ENCODE measurements at regions not wholly inside any gene's neighbourhood (a gene's known extent, or its start where the extent isn't known, plus 50 kb on each side); places are given as distances from the start of the nearest gene placed in this dataset.

DNA sequence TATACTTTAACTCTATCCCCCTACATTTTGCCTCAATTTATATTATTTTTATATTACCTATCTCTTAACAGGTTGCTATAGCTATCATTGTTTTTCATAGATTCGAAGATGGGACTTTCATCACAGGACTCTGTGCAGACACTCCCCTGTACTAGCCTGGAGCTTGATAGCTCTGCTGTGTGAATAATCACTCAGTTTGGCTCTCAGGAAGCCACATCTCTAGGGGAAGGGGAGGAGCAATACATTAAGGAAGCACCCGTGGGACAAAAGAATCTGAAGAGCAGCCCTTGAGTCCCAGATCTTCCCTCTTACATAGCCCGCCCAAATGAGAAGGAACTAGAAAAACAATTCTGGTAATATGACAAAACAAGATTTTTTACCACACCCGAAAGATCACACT lies 114.3 kb upstream of the FXR1 start:
- no peak overlapping the region for H3K4me3 Mint-ChIP-seq
- ATAC-seq (no peak), DNase-seq (no peak)
- POLR2A ChIA-PET, result no interaction called here
- H3K27me3 Mint-ChIP-seq (ENCODE audit: low read depth), result no peaks in the 10 kb centered on the region
- H3K27ac Mint-ChIP-seq, result no peak overlapping the region
- no peaks in the 10 kb centered on the region for H3K4me1 Mint-ChIP-seq (ENCODE audit: low read depth)
- no peaks in the 10 kb centered on the region for H3K9me3 Mint-ChIP-seq (ENCODE audit: insufficient read depth)
- H3K36me3 Mint-ChIP-seq (ENCODE audit: low read depth), result no peaks in the 10 kb centered on the region
- CTCF ChIA-PET, result no interaction called here

DNA sequence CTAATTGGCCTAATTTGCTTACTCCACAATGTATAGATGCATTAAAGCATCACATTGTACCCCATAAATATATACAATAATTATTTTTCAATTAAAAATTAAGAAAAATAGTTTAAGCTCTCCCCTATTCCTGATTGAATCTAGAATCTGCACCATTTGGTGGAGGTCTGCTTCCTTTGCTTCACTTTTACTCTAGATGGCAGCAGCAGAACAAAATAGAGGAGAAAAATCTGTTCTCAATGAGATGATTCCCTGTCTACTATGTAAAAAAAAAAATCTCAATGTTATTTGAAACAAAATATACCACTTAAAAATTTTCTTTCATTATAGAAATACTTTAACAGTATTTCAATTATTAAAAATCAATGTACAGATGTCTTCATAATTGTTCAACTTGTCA lies 109.6 kb upstream of the FXR1 start:
- ChIA-PET CTCF (no interaction called here), POLR2A (no interaction called here)
- no peak overlapping the region for H3K27ac Mint-ChIP-seq
- no peak overlapping the region for H3K4me3 Mint-ChIP-seq
- H3K36me3 Mint-ChIP-seq (ENCODE audit: low read depth), result no peaks in the 10 kb centered on the region
- H3K27me3 Mint-ChIP-seq (ENCODE audit: low read depth), result peaks cover 3% of the 10 kb centered on the region
- H3K9me3 Mint-ChIP-seq (ENCODE audit: insufficient read depth), result no peaks in the 10 kb centered on the region
- no peak for DNase-seq
- ATAC-seq, result no peak
- H3K4me1 Mint-ChIP-seq (ENCODE audit: low read depth), result no peaks in the 10 kb centered on the region

DNA sequence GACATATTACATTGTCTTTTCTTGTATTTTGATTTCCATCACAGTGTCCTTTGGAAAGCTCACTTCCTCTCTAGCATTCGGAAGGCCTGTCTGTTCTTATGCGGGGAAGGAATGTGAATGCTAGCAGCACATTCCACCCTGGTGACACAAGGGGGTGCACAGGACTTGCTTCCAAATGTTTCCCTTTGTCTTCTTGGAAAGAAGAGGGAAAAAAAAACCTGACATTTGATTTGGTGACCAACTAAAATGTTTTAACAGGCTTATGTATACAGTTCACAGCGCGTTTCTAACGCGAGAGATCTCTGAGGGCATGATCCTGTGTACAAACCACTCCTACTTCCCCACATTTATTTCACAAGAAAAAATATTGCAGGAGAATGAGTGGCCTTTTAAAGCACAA lies 107.6 kb upstream of the FXR1 start:
- DNase-seq (no peak), ATAC-seq (no peak)
- ChIA-PET POLR2A (no interaction called here), CTCF (no interaction called here)
- H3K36me3 Mint-ChIP-seq (ENCODE audit: low read depth), result no peaks in the 10 kb centered on the region
- no peak overlapping the region for H3K27ac Mint-ChIP-seq
- no peak overlapping the region for H3K4me3 Mint-ChIP-seq
- H3K9me3 Mint-ChIP-seq (ENCODE audit: insufficient read depth), result no peaks in the 10 kb centered on the region
- H3K27me3 Mint-ChIP-seq (ENCODE audit: low read depth), result peaks cover 3% of the 10 kb centered on the region
- H3K4me1 Mint-ChIP-seq (ENCODE audit: low read depth), result no peaks in the 10 kb centered on the region

DNA sequence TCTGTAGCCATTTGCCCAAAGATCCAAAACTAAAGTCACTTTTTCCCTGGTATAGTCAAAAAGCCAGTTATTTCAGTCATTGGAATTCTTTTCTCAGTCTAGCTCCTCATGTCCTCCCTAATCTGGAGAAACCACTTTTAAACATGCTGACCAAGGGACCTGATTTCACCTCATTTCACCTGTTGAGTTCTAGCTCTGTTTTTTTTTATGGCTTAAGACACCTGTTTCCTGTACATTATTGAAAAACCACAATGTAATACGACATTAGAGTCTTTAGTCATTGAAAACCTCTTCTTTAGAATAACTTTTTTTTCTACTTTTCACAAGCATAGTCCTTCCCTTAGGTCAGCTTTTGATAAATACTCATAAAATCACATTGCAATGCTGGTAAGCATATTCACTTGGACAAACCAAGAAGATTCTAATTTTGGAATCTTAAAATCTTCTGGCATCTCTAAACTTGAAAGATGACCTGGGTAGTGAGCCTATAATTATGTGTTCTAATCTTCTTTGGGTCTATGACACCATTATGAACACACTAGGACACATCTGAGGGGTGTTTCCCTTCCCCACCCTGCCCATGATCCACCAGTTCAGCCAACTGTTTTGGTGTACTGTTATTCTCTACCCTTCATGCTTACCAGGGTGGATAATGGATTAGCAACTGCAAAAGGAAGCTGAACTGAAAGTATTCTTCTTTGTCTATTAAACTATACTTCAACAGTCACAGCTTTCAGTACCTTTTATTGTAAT lies 103.5 kb upstream of the FXR1 start:
- CTCF ChIA-PET, result interaction anchor here (0.9 kb wide), 1 partner anchor 367 kb away, joined by 3 read pairs; no protein-coding TSS in a partner anchor
- H3K4me1 Mint-ChIP-seq (ENCODE audit: low read depth), result no peaks in the 10 kb centered on the region
- no peak overlapping the region for H3K4me3 Mint-ChIP-seq
- no peak for ATAC-seq
- DNase-seq, result no peak
- no peaks in the 10 kb centered on the region for H3K9me3 Mint-ChIP-seq (ENCODE audit: insufficient read depth)
- peaks cover 3% of the 10 kb centered on the region for H3K27me3 Mint-ChIP-seq (ENCODE audit: low read depth)
- no peak overlapping the region for H3K27ac Mint-ChIP-seq
- no peaks in the 10 kb centered on the region for H3K36me3 Mint-ChIP-seq (ENCODE audit: low read depth)
- POLR2A ChIA-PET, result no interaction called here

DNA sequence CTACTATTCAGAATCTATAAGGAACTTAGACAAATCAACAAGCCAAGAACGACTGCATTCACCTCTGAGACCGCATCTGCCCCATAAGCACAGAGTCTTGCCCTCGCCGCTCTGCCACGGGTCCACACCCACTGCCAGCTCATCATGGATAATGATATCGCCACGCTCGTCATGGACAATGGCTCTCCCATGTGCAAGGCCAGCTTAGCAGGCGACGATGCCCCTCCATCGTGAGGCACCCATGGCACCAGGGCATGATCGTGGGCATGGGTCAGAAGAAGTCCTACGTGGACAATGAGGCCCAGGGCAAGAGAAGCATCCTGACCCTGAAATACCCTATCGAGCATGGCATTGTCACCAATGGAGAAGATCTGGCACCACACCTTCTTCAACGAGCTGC lies 92.1 kb upstream of the FXR1 start:
- H3K27me3 Mint-ChIP-seq (ENCODE audit: low read depth), result no peaks in the 10 kb centered on the region
- no peaks in the 10 kb centered on the region for H3K9me3 Mint-ChIP-seq (ENCODE audit: insufficient read depth)
- H3K4me1 Mint-ChIP-seq (ENCODE audit: low read depth), result no peaks in the 10 kb centered on the region
- ATAC-seq (no peak), DNase-seq (no peak)
- H3K4me3 Mint-ChIP-seq, result no peak overlapping the region
- H3K36me3 Mint-ChIP-seq (ENCODE audit: low read depth), result no peaks in the 10 kb centered on the region
- ChIA-PET CTCF (no interaction called here), POLR2A (interaction anchor here (0.6 kb wide), 1 partner anchor 743 kb away, joined by 3 read pairs; no protein-coding TSS in a partner anchor)
- no peak overlapping the region for H3K27ac Mint-ChIP-seq

DNA sequence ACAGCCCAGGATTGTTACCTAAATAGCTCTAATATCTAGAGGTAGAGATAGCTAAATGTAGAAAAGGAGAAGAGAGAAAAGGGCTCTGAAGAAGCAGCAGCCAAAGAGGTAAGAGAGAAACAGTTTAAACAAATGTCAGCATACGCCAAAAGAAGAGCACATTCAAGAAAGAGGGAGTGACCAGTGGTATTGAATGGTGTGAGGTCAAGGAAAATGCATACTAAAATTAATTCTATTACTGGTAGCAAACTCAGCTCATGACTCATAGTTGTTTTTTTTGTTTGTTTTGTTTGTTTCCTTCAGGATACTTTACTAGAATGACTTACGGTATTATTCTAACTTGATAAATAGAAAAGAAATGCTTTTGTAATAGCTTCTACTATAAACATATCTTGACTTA lies 86.5 kb upstream of the FXR1 start:
- Mint-ChIP-seq H3K4me3 (no peak overlapping the region), H3K4me1 (ENCODE audit: low read depth) (no peaks in the 10 kb centered on the region), H3K36me3 (ENCODE audit: low read depth) (no peaks in the 10 kb centered on the region), H3K27me3 (ENCODE audit: low read depth) (no peaks in the 10 kb centered on the region), H3K27ac (no peak overlapping the region), H3K9me3 (ENCODE audit: insufficient read depth) (no peaks in the 10 kb centered on the region)
- POLR2A ChIA-PET, result no interaction called here
- DNase-seq (no peak), ATAC-seq (no peak)
- CTCF ChIA-PET, result no interaction called here

DNA sequence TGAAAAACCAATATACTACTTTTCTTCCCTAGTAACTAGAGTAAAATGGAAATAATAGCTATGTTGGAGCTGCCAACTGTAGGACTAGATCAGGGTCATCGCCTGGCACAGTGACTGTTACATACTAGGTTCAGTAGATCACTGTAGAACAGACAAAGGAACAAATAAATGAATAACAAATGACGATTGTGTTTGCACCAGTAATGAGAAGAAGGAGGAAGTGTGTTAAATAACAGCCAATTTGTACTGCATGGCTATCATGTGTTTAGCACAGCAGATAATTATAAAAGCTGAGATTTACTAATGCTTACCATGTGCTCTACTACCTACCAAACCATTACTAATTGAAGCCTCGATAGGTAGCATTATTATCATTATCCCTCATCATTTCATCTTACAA lies 85.3 kb upstream of the FXR1 start:
- Mint-ChIP-seq H3K9me3 (ENCODE audit: insufficient read depth) (no peaks in the 10 kb centered on the region), H3K36me3 (ENCODE audit: low read depth) (no peaks in the 10 kb centered on the region), H3K27me3 (ENCODE audit: low read depth) (no peaks in the 10 kb centered on the region), H3K4me3 (no peak overlapping the region), H3K4me1 (ENCODE audit: low read depth) (no peaks in the 10 kb centered on the region), H3K27ac (no peak overlapping the region)
- ChIA-PET CTCF (no interaction called here), POLR2A (no interaction called here)
- DNase-seq, result no peak
- ATAC-seq, result no peak

DNA sequence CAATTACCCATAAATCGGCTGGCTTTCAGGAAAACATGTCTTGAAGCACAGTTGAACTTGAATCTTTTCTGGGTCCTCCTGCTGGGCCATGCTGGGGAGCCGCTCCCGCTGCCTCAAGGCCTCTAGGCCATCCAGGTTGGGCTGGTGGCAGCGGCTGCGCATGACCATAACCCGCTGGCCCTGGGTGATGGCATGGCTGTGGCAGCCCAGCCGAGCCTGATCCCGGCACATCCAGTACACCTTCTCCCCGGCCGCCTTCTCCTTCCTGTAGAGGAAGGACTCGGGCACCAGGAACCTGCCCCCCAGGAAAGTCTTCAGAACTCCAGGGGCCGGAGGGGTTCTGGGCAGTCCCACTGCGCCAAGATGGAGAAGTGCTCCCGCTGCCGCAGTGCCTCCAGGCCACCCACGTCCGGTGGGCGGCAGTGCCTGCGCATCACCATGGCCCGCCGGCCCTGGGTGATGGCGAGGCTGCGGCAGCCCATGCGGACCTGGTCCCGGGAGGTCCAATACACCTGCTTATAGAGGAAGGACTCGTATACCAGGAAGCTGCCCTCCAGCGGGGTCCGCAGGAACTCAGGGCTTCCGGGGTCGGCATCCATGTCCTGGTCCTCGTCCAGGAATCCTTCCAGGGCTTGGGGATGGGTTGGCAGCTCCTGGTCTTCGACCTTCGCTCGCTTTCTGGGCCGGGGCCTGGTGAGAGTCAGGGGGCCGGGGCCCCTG lies 84.3 kb upstream of the FXR1 start:
- POLR2A ChIA-PET, result no interaction called here
- DNase-seq (no peak), ATAC-seq (no peak)
- no peaks in the 10 kb centered on the region for H3K27me3 Mint-ChIP-seq (ENCODE audit: low read depth)
- H3K36me3 Mint-ChIP-seq (ENCODE audit: low read depth), result no peaks in the 10 kb centered on the region
- no peaks in the 10 kb centered on the region for H3K9me3 Mint-ChIP-seq (ENCODE audit: insufficient read depth)
- H3K27ac Mint-ChIP-seq, result no peak overlapping the region
- H3K4me3 Mint-ChIP-seq, result no peak overlapping the region
- CTCF ChIA-PET, result no interaction called here
- no peaks in the 10 kb centered on the region for H3K4me1 Mint-ChIP-seq (ENCODE audit: low read depth)

DNA sequence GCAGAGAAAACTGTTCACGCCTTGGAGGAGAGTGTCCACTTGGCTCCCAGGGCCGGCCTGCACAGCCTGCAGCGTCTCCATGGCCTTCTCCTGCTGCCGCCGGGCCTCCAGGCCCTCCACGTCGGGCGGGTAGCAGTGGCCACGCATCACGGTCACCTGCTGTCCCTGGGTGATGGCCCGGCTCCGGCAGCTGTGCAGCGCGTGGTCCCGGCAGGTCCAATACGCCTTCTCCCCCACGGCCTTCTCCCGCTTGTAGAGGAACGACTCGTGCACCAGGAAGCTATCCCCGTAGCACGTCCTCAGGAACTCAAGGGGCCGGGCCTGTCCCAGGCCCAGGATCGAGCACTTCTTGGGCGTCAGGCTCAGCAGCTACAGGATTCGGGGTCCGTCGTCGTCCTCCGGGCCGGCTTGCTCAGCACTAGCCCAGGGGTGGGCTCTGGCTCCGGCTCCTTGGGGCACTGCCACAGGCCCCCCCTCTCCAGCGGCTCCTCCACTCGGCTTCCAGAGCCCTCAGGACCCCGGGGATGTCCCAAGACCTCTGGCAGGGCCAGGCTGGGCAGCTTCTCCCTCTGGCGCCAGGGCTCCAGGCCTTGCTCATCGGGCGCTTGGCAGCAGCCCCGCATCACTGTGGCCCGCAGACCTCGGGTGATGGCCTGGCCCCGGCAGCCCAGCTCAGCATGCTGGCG lies 83.6 kb upstream of the FXR1 start:
- Mint-ChIP-seq H3K4me3 (no peak overlapping the region), H3K27ac (no peak overlapping the region), H3K36me3 (ENCODE audit: low read depth) (no peaks in the 10 kb centered on the region), H3K9me3 (ENCODE audit: insufficient read depth) (no peaks in the 10 kb centered on the region), H3K27me3 (ENCODE audit: low read depth) (no peaks in the 10 kb centered on the region), H3K4me1 (ENCODE audit: low read depth) (no peaks in the 10 kb centered on the region)
- no peak for ATAC-seq
- CTCF ChIA-PET, result no interaction called here
- DNase-seq, result no peak
- POLR2A ChIA-PET, result no interaction called here

DNA sequence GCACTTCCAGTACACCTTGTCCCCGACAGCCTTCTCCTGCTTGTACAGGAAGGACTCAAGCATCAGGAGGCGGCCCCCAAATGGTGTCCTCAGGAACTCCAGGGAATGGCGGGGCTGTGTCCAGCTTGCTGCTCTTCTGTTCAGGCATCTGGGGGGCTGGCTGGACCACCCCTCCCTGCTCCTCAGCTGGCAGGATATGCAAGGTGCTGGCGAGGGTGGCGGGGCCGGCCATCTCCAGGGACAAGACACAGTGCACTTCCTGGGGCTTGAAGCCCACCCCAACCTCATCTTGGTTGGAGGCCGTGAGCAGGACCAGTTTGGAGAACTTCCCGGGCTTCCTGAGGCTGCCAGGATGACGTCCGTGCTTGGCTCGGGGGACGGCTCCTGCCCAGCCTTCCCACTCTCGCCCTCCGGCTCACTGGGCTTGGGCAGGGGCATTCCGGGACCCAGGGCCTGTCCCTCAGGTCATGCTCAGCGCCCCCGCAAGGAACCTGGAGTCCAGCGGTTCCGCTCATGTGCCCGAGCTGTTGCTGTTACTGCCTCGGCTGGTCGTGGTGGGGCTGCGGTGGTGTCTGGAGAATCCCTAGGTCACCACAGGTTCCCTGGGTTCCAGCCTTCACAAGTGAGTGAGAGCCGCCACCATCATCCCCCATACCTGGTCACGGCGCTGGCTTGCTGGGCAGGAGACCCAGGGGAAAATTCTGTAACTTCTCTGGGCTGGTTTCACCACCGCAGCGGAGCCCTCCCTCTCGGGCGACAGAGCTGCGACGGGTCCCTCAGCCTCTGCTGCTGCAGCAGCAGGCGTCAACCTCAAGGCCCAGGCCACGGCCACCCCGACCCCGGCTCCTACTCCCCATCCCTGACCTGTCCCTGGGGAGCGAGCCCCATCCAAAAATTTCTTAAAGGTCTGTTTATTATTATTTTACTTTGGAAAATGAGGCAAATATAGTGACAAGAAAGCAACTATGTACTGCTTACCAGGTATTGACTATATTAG lies 82.8 kb upstream of the FXR1 start:
- ChIA-PET POLR2A (no interaction called here), CTCF (no interaction called here)
- no peak overlapping the region for H3K27ac Mint-ChIP-seq
- no peak overlapping the region for H3K4me3 Mint-ChIP-seq
- no peak for DNase-seq
- ATAC-seq, result no peak
- no peaks in the 10 kb centered on the region for H3K9me3 Mint-ChIP-seq (ENCODE audit: insufficient read depth)
- no peaks in the 10 kb centered on the region for H3K36me3 Mint-ChIP-seq (ENCODE audit: low read depth)
- no peaks in the 10 kb centered on the region for H3K27me3 Mint-ChIP-seq (ENCODE audit: low read depth)
- H3K4me1 Mint-ChIP-seq (ENCODE audit: low read depth), result no peaks in the 10 kb centered on the region

DNA sequence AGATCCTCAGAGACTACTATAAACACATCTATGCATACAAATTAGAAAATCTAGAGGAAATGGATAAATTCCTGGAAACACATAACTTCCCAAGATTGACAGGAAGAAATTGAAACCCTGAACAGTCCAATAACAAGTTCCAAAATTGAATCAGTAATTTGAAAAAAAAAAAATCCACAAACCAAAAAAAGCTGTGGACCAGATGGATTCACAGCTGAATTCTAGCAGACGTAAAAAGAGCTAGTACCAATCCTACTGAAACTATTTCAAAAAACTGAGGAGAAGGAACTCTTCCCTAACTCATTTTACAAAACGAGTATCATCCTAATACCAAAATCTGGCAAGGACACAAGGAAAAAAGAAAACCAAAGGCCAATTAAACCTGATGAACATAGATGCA lies 77.0 kb upstream of the FXR1 start:
- ATAC-seq (no peak), DNase-seq (no peak)
- Mint-ChIP-seq H3K4me1 (ENCODE audit: low read depth) (no peaks in the 10 kb centered on the region), H3K27ac (no peak overlapping the region), H3K27me3 (ENCODE audit: low read depth) (no peaks in the 10 kb centered on the region), H3K36me3 (ENCODE audit: low read depth) (no peaks in the 10 kb centered on the region), H3K9me3 (ENCODE audit: insufficient read depth) (no peaks in the 10 kb centered on the region), H3K4me3 (no peak overlapping the region)
- CTCF ChIA-PET, result no interaction called here
- POLR2A ChIA-PET, result no interaction called here

DNA sequence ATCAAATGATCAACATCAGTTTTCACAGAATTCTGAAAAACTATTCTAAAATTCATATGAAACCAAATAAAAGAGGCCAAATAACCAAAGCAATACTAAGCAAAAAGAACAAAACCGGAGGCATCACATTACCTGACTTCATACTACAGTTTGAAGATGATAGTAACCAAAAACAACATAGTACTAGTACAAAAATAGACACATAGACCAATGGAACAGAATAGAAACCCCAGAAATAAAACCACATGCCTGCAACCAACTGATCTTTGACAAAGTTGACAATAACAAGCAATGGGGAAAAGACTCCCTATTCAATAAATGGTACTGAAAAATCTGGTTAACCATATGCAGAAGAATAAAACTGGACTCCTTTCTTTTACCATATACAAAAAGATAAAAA lies 75.7 kb upstream of the FXR1 start:
- CTCF ChIA-PET, result no interaction called here
- POLR2A ChIA-PET, result no interaction called here
- Mint-ChIP-seq H3K36me3 (ENCODE audit: low read depth) (no peaks in the 10 kb centered on the region), H3K9me3 (ENCODE audit: insufficient read depth) (no peaks in the 10 kb centered on the region), H3K4me1 (ENCODE audit: low read depth) (no peaks in the 10 kb centered on the region), H3K27me3 (ENCODE audit: low read depth) (no peaks in the 10 kb centered on the region), H3K4me3 (no peak overlapping the region), H3K27ac (no peak overlapping the region)
- ATAC-seq, result no peak
- DNase-seq, result no peak

All from activated CD8-positive, alpha-beta T cell treated with anti-CD3 and anti-CD28 coated beads, Interleukin-2, amount 10 ng/mL, durations not matched to agents 7 days and 5 days (primary cell).